Gastroesophageal sphincter (tissue), 4 donors: ENCODE measurements at regions not wholly inside any gene's neighbourhood (a gene's known extent, or its start where the extent isn't known, plus 50 kb on each side); places are given as distances from the start of the nearest gene placed in this dataset.

ENCODE experiments used
- ATAC-seq: fragments of 150-250 bp; one replicate; pipeline ENCODE4 v1.9.1; 2016; ENCODE audit warnings: mild to moderate bottlenecking, moderate library complexity
- H3K27ac ChIP-seq, 4 donors: fragments of 200-600 bp; sonication (generic) in 3 of 4; 1 replicate in 3 of 4; 2 replicates in 1 of 4; pipeline ENCODE4 v1.5.1; 2016 to 2019
- H3K27me3 ChIP-seq: fragments of 200-600 bp; sonication (generic); one replicate; pipeline ENCODE4 v1.5.1; 2019
- H3K36me3 ChIP-seq, 2 donors: fragments of 200-600 bp; sonication (generic); one replicate each; pipeline ENCODE4 v1.5.1; 2019; ENCODE audit warnings: control low read depth in 1 of 2
- H3K4me1 ChIP-seq, 3 donors: fragments of 200-600 bp; sonication (generic); 1 replicate in 2 of 3; 2 replicates in 1 of 3; pipeline ENCODE4 v1.5.1; 2016 to 2019; ENCODE audit warnings: control low read depth in 2 of 3
- H3K4me3 ChIP-seq, 2 donors: fragments of 200-600 bp; sonication (generic); one replicate each; pipeline ENCODE4 v1.5.1; 2019; ENCODE audit warnings: mild to moderate bottlenecking in 1 of 2, moderate library complexity in 1 of 2
- H3K9me3 ChIP-seq, 3 donors: fragments of 200-600 bp; sonication (generic); one replicate each; pipeline ENCODE4 v1.5.1; 2017 to 2019; ENCODE audit warnings: control low read depth in 2 of 3
- CTCF ChIP-seq, 4 experiments: fragments of 200-600 bp in 2 of 4; fragments of 450-650 bp in 2 of 4; sonication (generic) in 1 of 4; IDR thresholded peaks; one replicate each; pipeline ENCODE4 v1.5.1; 2017 to 2019; ENCODE audit warnings: antibody characterized with exemption in 4 of 4, mild to moderate bottlenecking in 2 of 4, moderate library complexity in 2 of 4
- EP300 ChIP-seq: sonication (generic); formaldehyde crosslinking; IDR thresholded peaks from one replicate; pipeline ENCODE4 v1.6.1; 2017; ENCODE audit warnings: antibody characterized with exemption, mild to moderate bottlenecking
- POLR2A ChIP-seq, 2 donors: fragments of 450-650 bp; IDR thresholded peaks; one replicate each; pipeline ENCODE4 v1.6.1; 2017; ENCODE audit warnings: antibody characterized with exemption in 2 of 2, mild to moderate bottlenecking in 2 of 2, moderate library complexity in 1 of 2
- POLR2AphosphoS5 ChIP-seq: sonication (generic); formaldehyde crosslinking; IDR thresholded peaks from one replicate; pipeline ENCODE4 v1.6.1; 2017; ENCODE audit warnings: antibody characterized with exemption
- WGBS, 2 donors: methylation state at CpG; one replicate each; pipeline ENCODE4 v1.1.5; 2018; ENCODE audit warnings: low coverage in 1 of 2; 5-methylcytosine and 5-hydroxymethylcytosine counted together

GRCh38 chr2:14385043-14385442 lies 247.5 kb upstream of the LRATD1 start:
- no peak overlapping the region for H3K27ac ChIP-seq
- 20 to 22% methylated on average over 3 of the region's 4 CpGs for WGBS, 2 donors

GRCh38 chr2:14387332-14387731 lies 245.2 kb upstream of the LRATD1 start:
- no peak for TF ChIP-seq POLR2AphosphoS5
- Histone ChIP-seq H3K4me3 (no peak overlapping the region), H3K36me3 (no peaks in the 10 kb centered on the region), H3K9me3 (no peaks in the 10 kb centered on the region), H3K27ac (no peak overlapping the region), H3K27me3 (no peaks in the 10 kb centered on the region), H3K4me1 (no peaks in the 10 kb centered on the region)
- no peak for ATAC-seq
- 85 to 88% methylated on average over 4 of the region's 4 CpGs for WGBS, 2 donors

More at GRCh38 chr2:14385043-14385442, 247.5 kb upstream of the LRATD1 start:
- Histone ChIP-seq H3K4me3 (no peak overlapping the region), H3K36me3 (no peaks in the 10 kb centered on the region), H3K27me3 (no peaks in the 10 kb centered on the region), H3K9me3 (no peaks in the 10 kb centered on the region), H3K4me1 (no peaks in the 10 kb centered on the region)
- ATAC-seq = no peak
- no peak for TF ChIP-seq CTCF (IDR thresholded peaks at IDR 0.05)
- no peak for TF ChIP-seq POLR2AphosphoS5
- TF ChIP-seq EP300 = no peak
- no peak for TF ChIP-seq POLR2A (IDR thresholded peaks at IDR 0.05)

GRCh38 chr2:14388724-14389123 lies 243.8 kb upstream of the LRATD1 start:
- 84 to 100% methylated on average over 1 to 2 of the region's 2 CpGs for WGBS, 2 donors
- no peak overlapping the region for H3K4me3 ChIP-seq
- H3K27me3 ChIP-seq = no peaks in the 10 kb centered on the region
- no peaks in the 10 kb centered on the region for H3K36me3 ChIP-seq
- H3K9me3 ChIP-seq = no peaks in the 10 kb centered on the region
- no peak for TF ChIP-seq CTCF (IDR thresholded peaks at IDR 0.05)
- TF ChIP-seq POLR2A (IDR thresholded peaks at IDR 0.05) = no peak
- no peak for TF ChIP-seq EP300
- TF ChIP-seq POLR2AphosphoS5 = no peak
- ATAC-seq = no peak
- no peak overlapping the region for H3K27ac ChIP-seq
- no peaks in the 10 kb centered on the region for H3K4me1 ChIP-seq

GRCh38 chr2:14396533-14397083 lies 235.9 kb upstream of the LRATD1 start:
- no peaks in the 10 kb centered on the region for H3K9me3 ChIP-seq
- H3K4me3 ChIP-seq = no peak overlapping the region
- no peak for ATAC-seq
- H3K27ac ChIP-seq = no peak overlapping the region
- TF ChIP-seq POLR2A (IDR thresholded peaks at IDR 0.05) = no peak
- no peak for TF ChIP-seq CTCF (IDR thresholded peaks at IDR 0.05)
- TF ChIP-seq POLR2AphosphoS5 = no peak
- no peak for TF ChIP-seq EP300
- no peaks in the 10 kb centered on the region for H3K27me3 ChIP-seq
- H3K36me3 ChIP-seq = no peaks in the 10 kb centered on the region
- 71 to 82% methylated on average over 3 of the region's 3 CpGs for WGBS, 2 donors
- H3K4me1 ChIP-seq = no peaks in the 10 kb centered on the region

- no peak for ATAC-seq
- no peaks in the 10 kb centered on the region for H3K4me1 ChIP-seq
- H3K36me3 ChIP-seq = no peaks in the 10 kb centered on the region
- no peaks in the 10 kb centered on the region for H3K9me3 ChIP-seq
- H3K27me3 ChIP-seq = no peaks in the 10 kb centered on the region
- H3K4me3 ChIP-seq = no peak overlapping the region
- H3K27ac ChIP-seq = no peak overlapping the region
- TF ChIP-seq CTCF (IDR thresholded peaks at IDR 0.05) (no peak), EP300 (no peak), POLR2A (IDR thresholded peaks at IDR 0.05) (no peak), POLR2AphosphoS5 (no peak)
These were observed 233.9 kb upstream of the LRATD1 start for GRCh38 chr2:14398641-14399040.
